ENCODE measurements at regions not wholly inside any gene's neighbourhood (a gene's known extent, or its start where the extent isn't known, plus 50 kb on each side); places are given as distances from the start of the nearest gene placed in this dataset.

DNA sequence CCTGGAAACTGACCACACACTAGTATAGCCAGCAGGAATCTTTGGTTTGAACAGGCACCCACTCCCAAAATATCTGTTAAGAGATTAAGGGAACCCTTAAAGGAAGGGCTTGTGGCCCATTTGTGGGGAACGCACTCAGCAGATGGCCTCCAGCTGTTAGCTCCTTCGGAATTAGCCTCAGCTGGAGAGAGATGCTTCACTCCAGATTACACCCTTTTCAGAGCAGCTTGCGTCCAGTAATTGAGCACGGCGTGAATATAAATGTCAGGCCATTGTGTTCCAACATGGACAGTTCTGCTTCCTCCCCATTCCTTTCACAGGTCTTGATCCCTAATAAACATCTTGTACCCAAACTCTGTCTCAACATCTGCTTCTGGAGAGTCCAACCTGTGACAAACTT, 397.8 kb downstream of the SEC23A start:
- TF ChIP-seq, protein P1, sequence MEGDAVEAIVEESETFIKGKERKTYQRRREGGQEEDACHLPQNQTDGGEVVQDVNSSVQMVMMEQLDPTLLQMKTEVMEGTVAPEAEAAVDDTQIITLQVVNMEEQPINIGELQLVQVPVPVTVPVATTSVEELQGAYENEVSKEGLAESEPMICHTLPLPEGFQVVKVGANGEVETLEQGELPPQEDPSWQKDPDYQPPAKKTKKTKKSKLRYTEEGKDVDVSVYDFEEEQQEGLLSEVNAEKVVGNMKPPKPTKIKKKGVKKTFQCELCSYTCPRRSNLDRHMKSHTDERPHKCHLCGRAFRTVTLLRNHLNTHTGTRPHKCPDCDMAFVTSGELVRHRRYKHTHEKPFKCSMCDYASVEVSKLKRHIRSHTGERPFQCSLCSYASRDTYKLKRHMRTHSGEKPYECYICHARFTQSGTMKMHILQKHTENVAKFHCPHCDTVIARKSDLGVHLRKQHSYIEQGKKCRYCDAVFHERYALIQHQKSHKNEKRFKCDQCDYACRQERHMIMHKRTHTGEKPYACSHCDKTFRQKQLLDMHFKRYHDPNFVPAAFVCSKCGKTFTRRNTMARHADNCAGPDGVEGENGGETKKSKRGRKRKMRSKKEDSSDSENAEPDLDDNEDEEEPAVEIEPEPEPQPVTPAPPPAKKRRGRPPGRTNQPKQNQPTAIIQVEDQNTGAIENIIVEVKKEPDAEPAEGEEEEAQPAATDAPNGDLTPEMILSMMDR (IDR thresholded peaks at IDR 0.05; ENCODE audit: insufficient read depth, low read length, poor library complexity, severe bottlenecking): no peak
- no peak overlapping the region for H3K4me3 ChIP-seq (replicated peaks; ENCODE audit: low read depth, low read length)
- no peak for DNase-seq (ENCODE audit: extremely low read depth, insufficient read length)

DNA sequence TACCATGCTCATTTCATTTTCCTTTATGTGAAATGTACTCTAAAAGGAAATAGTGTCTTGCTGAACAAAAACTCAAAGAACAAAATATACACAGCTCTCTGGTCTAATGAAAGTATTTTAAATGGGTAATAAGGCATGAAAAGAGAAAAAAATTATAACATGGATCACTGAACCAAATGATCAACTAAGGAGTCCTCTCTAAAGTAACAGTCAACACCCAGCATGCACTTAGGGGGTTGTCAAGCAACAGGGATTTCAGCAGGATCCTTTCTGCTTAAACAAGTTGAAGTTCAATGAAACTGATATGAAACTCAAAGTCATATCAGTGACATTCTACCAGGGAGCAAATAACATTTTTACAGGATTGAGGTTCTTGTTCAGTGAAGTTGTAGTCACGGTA, 398.8 kb downstream of the SEC23A start:
- no peak overlapping the region for H3K4me3 ChIP-seq (replicated peaks; ENCODE audit: low read depth, low read length)

More for the DNA sequence above, 397.8 kb downstream of the SEC23A start:
- Histone ChIP-seq H3K36me3 (ENCODE audit: control insufficient read depth, insufficient read depth, low read length) (no peaks in the 10 kb centered on the region), H3K27me3 (replicated peaks; ENCODE audit: control insufficient read depth, insufficient read depth, low read length) (no peaks in the 10 kb centered on the region)

DNA sequence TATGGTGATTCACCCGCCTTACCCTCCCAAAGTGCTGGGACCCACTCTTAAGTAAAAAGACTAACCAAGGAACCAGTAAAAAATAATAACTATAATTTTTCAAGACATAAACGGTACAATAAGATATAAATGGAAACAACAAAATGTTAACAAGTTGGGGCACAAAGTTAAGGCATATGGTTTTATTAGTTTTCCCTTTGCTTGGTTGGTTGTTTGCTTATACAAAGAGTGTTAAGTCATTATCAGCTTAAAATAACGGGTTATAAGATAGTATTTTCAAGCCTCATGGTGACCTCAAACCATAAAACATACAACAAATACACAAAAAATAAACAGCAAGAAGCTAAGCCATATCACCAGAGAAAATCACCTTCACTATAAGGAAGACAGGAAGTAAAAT, 406.1 kb downstream of the SEC23A start:
- no peak overlapping the region for H3K4me3 ChIP-seq (replicated peaks; ENCODE audit: low read depth, low read length)
- H3K36me3 ChIP-seq (ENCODE audit: control insufficient read depth, insufficient read depth, low read length): no peaks in the 10 kb centered on the region
- TF ChIP-seq, protein P1 (IDR thresholded peaks at IDR 0.05; ENCODE audit: insufficient read depth, low read length, poor library complexity, severe bottlenecking): no peak
- DNase-seq (ENCODE audit: extremely low read depth, insufficient read length): no peak
- H3K27me3 ChIP-seq (replicated peaks; ENCODE audit: control insufficient read depth, insufficient read depth, low read length): no peaks in the 10 kb centered on the region

More for the DNA sequence above, 398.8 kb downstream of the SEC23A start:
- no peaks in the 10 kb centered on the region for H3K36me3 ChIP-seq (ENCODE audit: control insufficient read depth, insufficient read depth, low read length)
- TF ChIP-seq, protein P1 (IDR thresholded peaks at IDR 0.05; ENCODE audit: insufficient read depth, low read length, poor library complexity, severe bottlenecking): no peak
- no peaks in the 10 kb centered on the region for H3K27me3 ChIP-seq (replicated peaks; ENCODE audit: control insufficient read depth, insufficient read depth, low read length)
- DNase-seq (ENCODE audit: extremely low read depth, insufficient read length): no peak

DNA sequence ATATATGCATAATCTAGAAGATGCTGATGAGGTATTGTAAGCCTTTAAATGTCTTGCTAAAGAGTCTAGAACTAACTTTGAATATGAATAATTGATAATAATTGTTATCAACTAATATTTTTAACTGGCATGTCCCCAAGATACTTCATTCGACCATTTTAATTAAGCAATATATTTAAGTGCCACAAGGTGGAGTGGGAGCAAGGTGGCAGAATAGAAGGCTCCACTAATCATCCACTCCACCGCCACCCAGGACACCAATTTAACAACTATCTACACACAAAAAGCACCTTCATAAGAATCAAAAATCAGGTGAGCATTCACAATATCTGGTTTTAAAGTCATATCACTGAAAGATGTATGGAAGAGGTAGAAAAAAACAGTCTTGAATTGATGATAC, 409.6 kb downstream of the SEC23A start:
- DNase-seq (ENCODE audit: extremely low read depth, insufficient read length): no peak
- TF ChIP-seq, protein P1 (IDR thresholded peaks at IDR 0.05; ENCODE audit: insufficient read depth, low read length, poor library complexity, severe bottlenecking): no peak
- no peak overlapping the region for H3K4me3 ChIP-seq (replicated peaks; ENCODE audit: low read depth, low read length)
- no peaks in the 10 kb centered on the region for H3K27me3 ChIP-seq (replicated peaks; ENCODE audit: control insufficient read depth, insufficient read depth, low read length)
- no peaks in the 10 kb centered on the region for H3K36me3 ChIP-seq (ENCODE audit: control insufficient read depth, insufficient read depth, low read length)

DNA sequence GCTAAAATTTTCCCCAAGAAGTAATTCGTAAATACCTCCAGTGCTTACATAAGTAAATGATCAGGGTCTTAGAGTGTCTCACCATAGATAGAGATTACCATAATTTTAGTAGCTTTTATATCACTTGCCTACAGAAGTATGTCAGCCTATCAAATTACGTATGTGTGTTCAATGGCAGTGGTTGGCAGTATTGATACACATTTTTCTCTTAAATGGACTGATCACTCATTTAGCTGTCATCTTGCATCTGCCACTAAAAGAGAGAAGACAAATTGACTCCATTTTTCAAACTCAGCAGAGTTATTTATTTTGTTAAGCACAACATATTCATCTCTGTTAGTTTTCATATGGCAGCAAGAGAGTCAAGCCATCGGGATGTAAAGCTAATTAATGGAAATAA, 413.1 kb upstream of the CLEC14A start:
- DNase-seq (ENCODE audit: extremely low read depth, insufficient read length): no peak
- Histone ChIP-seq H3K4me3 (replicated peaks; ENCODE audit: low read depth, low read length) (no peak overlapping the region), H3K36me3 (ENCODE audit: control insufficient read depth, insufficient read depth, low read length) (no peaks in the 10 kb centered on the region), H3K27me3 (replicated peaks; ENCODE audit: control insufficient read depth, insufficient read depth, low read length) (no peaks in the 10 kb centered on the region)
- TF ChIP-seq, protein P1 (IDR thresholded peaks at IDR 0.05; ENCODE audit: insufficient read depth, low read length, poor library complexity, severe bottlenecking): no peak

DNA sequence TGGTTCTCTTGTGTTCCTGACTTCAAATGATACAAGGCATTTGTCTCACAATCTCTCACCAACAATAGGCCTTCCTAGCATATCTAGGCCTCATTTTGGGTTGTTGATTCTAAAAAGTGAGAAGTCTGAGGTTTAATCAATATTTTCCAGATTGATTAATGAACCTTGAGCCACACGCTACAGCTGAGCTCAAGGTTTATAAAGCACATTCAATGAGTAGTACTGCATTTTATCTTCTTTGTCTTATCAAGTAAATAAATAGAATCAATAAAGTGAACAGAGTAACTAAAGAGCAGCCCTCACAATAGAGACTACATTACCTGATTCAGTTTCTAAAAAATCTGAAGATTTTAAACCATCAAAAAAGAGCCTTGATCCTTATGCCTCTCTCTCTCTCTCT, 407.5 kb upstream of the CLEC14A start:
- no peak overlapping the region for H3K4me3 ChIP-seq (replicated peaks; ENCODE audit: low read depth, low read length)
- no peak for DNase-seq (ENCODE audit: extremely low read depth, insufficient read length)
- H3K36me3 ChIP-seq (ENCODE audit: control insufficient read depth, insufficient read depth, low read length): no peaks in the 10 kb centered on the region
- H3K27me3 ChIP-seq (replicated peaks; ENCODE audit: control insufficient read depth, insufficient read depth, low read length): no peaks in the 10 kb centered on the region
- TF ChIP-seq, protein P1 (IDR thresholded peaks at IDR 0.05; ENCODE audit: insufficient read depth, low read length, poor library complexity, severe bottlenecking): no peak

All from GM06990 (cell line).